ENCODE measurements at regions not wholly inside any gene's neighbourhood (a gene's known extent, or its start where the extent isn't known, plus 50 kb on each side); places are given as distances from the start of the nearest gene placed in this dataset.

DNA sequence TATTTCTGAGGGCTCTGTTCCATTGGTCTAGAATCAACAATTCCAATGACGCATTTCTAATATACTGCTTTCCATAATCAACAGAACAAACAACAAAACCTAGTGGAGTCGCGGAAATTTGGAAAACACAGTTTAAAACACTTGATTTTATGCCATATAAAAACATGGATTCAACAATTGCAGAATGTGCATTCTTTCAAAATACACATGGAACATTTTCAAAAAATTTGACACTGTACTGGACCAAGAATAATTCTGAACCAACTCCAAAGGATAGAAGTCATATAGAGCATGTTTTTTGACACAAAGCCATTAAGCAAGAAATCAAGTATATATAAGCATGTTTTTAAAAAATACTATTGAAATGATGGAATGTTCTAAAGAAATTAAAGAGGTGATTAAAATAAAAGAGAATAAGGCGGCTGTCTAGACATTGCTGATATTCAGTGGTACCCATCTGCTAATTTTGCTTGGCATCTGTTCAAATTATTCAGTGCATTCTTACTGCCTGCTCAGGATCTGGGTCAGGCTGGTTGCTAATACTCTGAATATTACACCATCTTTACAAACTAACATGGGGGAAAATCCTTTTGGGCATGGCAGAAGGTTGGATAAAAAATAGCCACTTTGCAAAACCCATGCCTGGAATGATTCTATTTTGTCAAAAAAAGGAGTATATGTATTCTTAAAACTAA, 221.3 kb downstream of the NPR3 start:
- no peak for TF ChIP-seq EZH2phosphoT487 (IDR thresholded peaks at IDR 0.05; ENCODE audit: low read length)
- TF ChIP-seq, protein P1, sequence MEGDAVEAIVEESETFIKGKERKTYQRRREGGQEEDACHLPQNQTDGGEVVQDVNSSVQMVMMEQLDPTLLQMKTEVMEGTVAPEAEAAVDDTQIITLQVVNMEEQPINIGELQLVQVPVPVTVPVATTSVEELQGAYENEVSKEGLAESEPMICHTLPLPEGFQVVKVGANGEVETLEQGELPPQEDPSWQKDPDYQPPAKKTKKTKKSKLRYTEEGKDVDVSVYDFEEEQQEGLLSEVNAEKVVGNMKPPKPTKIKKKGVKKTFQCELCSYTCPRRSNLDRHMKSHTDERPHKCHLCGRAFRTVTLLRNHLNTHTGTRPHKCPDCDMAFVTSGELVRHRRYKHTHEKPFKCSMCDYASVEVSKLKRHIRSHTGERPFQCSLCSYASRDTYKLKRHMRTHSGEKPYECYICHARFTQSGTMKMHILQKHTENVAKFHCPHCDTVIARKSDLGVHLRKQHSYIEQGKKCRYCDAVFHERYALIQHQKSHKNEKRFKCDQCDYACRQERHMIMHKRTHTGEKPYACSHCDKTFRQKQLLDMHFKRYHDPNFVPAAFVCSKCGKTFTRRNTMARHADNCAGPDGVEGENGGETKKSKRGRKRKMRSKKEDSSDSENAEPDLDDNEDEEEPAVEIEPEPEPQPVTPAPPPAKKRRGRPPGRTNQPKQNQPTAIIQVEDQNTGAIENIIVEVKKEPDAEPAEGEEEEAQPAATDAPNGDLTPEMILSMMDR (IDR thresholded peaks at IDR 0.05; ENCODE audit: low read length): no peak
